Neural progenitor cell (in vitro differentiated cells): ENCODE measurements at regions not wholly inside any gene's neighbourhood (a gene's known extent, or its start where the extent isn't known, plus 50 kb on each side); places are given as distances from the start of the nearest gene placed in this dataset.

Source experiments
- DNase-seq: peaks from one replicate; pipeline ENCODE4 v3.0.0-alpha.2; 2016; ENCODE audit warnings: low spot score
- H2AFZ ChIP-seq: fragments of 200-600 bp; sonication (generic); replicated peaks from 2 replicates; pipeline ENCODE4 v1.6.1; 2016; ENCODE audit warnings: antibody characterized with exemption
- H3F3A ChIP-seq: fragments of 200-600 bp; sonication (generic); 2 replicates; pipeline ENCODE4 v1.6.1; 2016; ENCODE audit warnings: antibody characterized with exemption, low read depth
- H3K27ac ChIP-seq: fragments of 200-600 bp; sonication (generic); 2 replicates; pipeline ENCODE4 v1.5.1; 2016; ENCODE audit warnings: mild to moderate bottlenecking
- H3K27me3 ChIP-seq: fragments of 200-600 bp; sonication (generic); 2 replicates; pipeline ENCODE4 v1.6.1; 2016; ENCODE audit warnings: mild to moderate bottlenecking, moderate library complexity
- H3K36me3 ChIP-seq: fragments of 200-600 bp; sonication (generic); 2 replicates; pipeline ENCODE4 v1.5.1; 2016
- H3K4me1 ChIP-seq: fragments of 200-600 bp; sonication (generic); 2 replicates; pipeline ENCODE4 v1.6.1; 2016; ENCODE audit warnings: mixed run types
- H3K4me2 ChIP-seq: fragments of 200-600 bp; sonication (generic); 2 replicates; pipeline ENCODE4 v1.6.1; 2016
- H3K4me3 ChIP-seq: fragments of 200-600 bp; sonication (generic); 2 replicates; pipeline ENCODE4 v1.5.1; 2016
- H3K79me2 ChIP-seq: fragments of 200-600 bp; sonication (generic); 2 replicates; pipeline ENCODE4 v1.6.1; 2016; ENCODE audit warnings: low read depth
- H3K9ac ChIP-seq: fragments of 200-600 bp; sonication (generic); 2 replicates; pipeline ENCODE4 v1.6.1; 2016
- H3K9me3 ChIP-seq: fragments of 200-600 bp; sonication (generic); 2 replicates; pipeline ENCODE4 v1.5.1; 2016; ENCODE audit warnings: low read depth
- H4K20me1 ChIP-seq: fragments of 200-600 bp; sonication (generic); 2 replicates; pipeline ENCODE4 v1.6.1; 2016; ENCODE audit warnings: low read depth
- H3K27ac Mint-ChIP-seq: 3 replicates; pipeline ENCODE4 v1.8.0; 2021; ENCODE audit warnings: mixed read lengths
- H3K27me3 Mint-ChIP-seq: 2 replicates; pipeline ENCODE4 v1.8.0; 2022; ENCODE audit warnings: low read depth, mild to moderate bottlenecking, inconsistent platforms, moderate library complexity, mixed read lengths; ENCODE audit not compliant: insufficient read depth
- H3K36me3 Mint-ChIP-seq: 3 replicates; pipeline ENCODE4 v1.8.0; 2021; ENCODE audit warnings: mixed read lengths
- H3K4me1 Mint-ChIP-seq: 3 replicates; pipeline ENCODE4 v1.8.0; 2021; ENCODE audit warnings: mixed read lengths
- H3K4me3 Mint-ChIP-seq: 3 replicates; pipeline ENCODE4 v1.8.0; 2021; ENCODE audit warnings: mild to moderate bottlenecking, moderate library complexity, mixed read lengths
- H3K9me3 Mint-ChIP-seq: 3 replicates; pipeline ENCODE4 v1.8.0; 2020; ENCODE audit warnings: mixed read lengths
- EZH2 ChIP-seq: fragments of 200-600 bp; sonication (generic); IDR thresholded peaks from 2 replicates; pipeline ENCODE4 v1.6.1; 2017; ENCODE audit warnings: antibody characterized with exemption, mild to moderate bottlenecking, moderate library complexity
- EZH2phosphoT487 ChIP-seq: fragments of 200-600 bp; sonication (generic); IDR thresholded peaks from 2 replicates; pipeline ENCODE4 v1.6.1; 2017; ENCODE audit warnings: antibody characterized with exemption
- TF ChIP-seq, protein P1 (sequence below): fragments of 200-600 bp; sonication (generic); IDR thresholded peaks from 2 replicates; pipeline ENCODE4 v1.5.1; 2017; ENCODE audit warnings: antibody characterized with exemption, mild to moderate bottlenecking

- Histone ChIP-seq H3K36me3 (no peaks in the 10 kb centered on the region), H3K9ac (no peak overlapping the region), H4K20me1 (no peaks in the 10 kb centered on the region), H3K79me2 (no peaks in the 10 kb centered on the region), H3K4me1 (no peaks in the 10 kb centered on the region), H2AFZ (no peak overlapping the region), H3F3A (no peaks in the 10 kb centered on the region), H3K27ac (no peak overlapping the region), H3K4me3 (no peak overlapping the region), H3K9me3 (no peaks in the 10 kb centered on the region), H3K27me3 (no peaks in the 10 kb centered on the region), H3K4me2 (no peak overlapping the region)
- H3K4me3 Mint-ChIP-seq = no peak overlapping the region
- TF ChIP-seq EZH2phosphoT487 (no peak), EZH2 (no peak)
- TF ChIP-seq, protein P1, sequence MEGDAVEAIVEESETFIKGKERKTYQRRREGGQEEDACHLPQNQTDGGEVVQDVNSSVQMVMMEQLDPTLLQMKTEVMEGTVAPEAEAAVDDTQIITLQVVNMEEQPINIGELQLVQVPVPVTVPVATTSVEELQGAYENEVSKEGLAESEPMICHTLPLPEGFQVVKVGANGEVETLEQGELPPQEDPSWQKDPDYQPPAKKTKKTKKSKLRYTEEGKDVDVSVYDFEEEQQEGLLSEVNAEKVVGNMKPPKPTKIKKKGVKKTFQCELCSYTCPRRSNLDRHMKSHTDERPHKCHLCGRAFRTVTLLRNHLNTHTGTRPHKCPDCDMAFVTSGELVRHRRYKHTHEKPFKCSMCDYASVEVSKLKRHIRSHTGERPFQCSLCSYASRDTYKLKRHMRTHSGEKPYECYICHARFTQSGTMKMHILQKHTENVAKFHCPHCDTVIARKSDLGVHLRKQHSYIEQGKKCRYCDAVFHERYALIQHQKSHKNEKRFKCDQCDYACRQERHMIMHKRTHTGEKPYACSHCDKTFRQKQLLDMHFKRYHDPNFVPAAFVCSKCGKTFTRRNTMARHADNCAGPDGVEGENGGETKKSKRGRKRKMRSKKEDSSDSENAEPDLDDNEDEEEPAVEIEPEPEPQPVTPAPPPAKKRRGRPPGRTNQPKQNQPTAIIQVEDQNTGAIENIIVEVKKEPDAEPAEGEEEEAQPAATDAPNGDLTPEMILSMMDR = no peak
- no peak overlapping the region for H3K27ac Mint-ChIP-seq
- H3K4me1 Mint-ChIP-seq = no peaks in the 10 kb centered on the region
- peaks cover 4% of the 10 kb centered on the region for H3K9me3 Mint-ChIP-seq
- no peak for DNase-seq
- H3K27me3 Mint-ChIP-seq = peaks cover 8% of the 10 kb centered on the region
- H3K36me3 Mint-ChIP-seq = no peaks in the 10 kb centered on the region
Observed at GRCh38 chr17:34091975-34092374, 163.1 kb upstream of the CCL2 start.

GRCh38 chr17:34095106-34095505, 160.0 kb upstream of the CCL2 start:
- no peak overlapping the region for H3K4me2 ChIP-seq
- Mint-ChIP-seq H3K4me1 (peaks cover 4% of the 10 kb centered on the region), H3K27ac (no peak overlapping the region), H3K36me3 (no peaks in the 10 kb centered on the region), H3K9me3 (no peaks in the 10 kb centered on the region), H3K27me3 (peaks cover 5% of the 10 kb centered on the region), H3K4me3 (no peak overlapping the region)
- no peaks in the 10 kb centered on the region for H3K27me3 ChIP-seq
- H3F3A ChIP-seq = no peaks in the 10 kb centered on the region
- no peaks in the 10 kb centered on the region for H4K20me1 ChIP-seq
- no peaks in the 10 kb centered on the region for H3K36me3 ChIP-seq
- no peaks in the 10 kb centered on the region for H3K9me3 ChIP-seq
- no peaks in the 10 kb centered on the region for H3K4me1 ChIP-seq
- no peak overlapping the region for H2AFZ ChIP-seq
- no peaks in the 10 kb centered on the region for H3K79me2 ChIP-seq
- no peak overlapping the region for H3K9ac ChIP-seq
- DNase-seq = no peak
- TF ChIP-seq, protein P1 = no peak
- TF ChIP-seq EZH2phosphoT487 (no peak), EZH2 (no peak)
- no peak overlapping the region for H3K4me3 ChIP-seq
- no peak overlapping the region for H3K27ac ChIP-seq

GRCh38 chr17:34098699-34099098, 156.4 kb upstream of the CCL2 start:
- Histone ChIP-seq H3K36me3 (no peaks in the 10 kb centered on the region), H3K79me2 (no peaks in the 10 kb centered on the region)

More at GRCh38 chr17:34098699-34099098, 156.4 kb upstream of the CCL2 start:
- no peak overlapping the region for H3K27ac ChIP-seq
- no peak overlapping the region for H3K4me3 ChIP-seq
- Mint-ChIP-seq H3K9me3 (no peaks in the 10 kb centered on the region), H3K27ac (no peak overlapping the region), H3K36me3 (no peaks in the 10 kb centered on the region), H3K4me1 (peaks cover 4% of the 10 kb centered on the region), H3K4me3 (no peak overlapping the region), H3K27me3 (peaks cover 7% of the 10 kb centered on the region)
- no peak for DNase-seq
- TF ChIP-seq, protein P1 = no peak
- TF ChIP-seq EZH2 = no peak
- TF ChIP-seq EZH2phosphoT487 = no peak
- no peaks in the 10 kb centered on the region for H3F3A ChIP-seq
- H3K9me3 ChIP-seq = no peaks in the 10 kb centered on the region
- no peaks in the 10 kb centered on the region for H3K27me3 ChIP-seq
- no peak overlapping the region for H3K4me2 ChIP-seq
- no peak overlapping the region for H2AFZ ChIP-seq
- H3K4me1 ChIP-seq = no peaks in the 10 kb centered on the region
- no peaks in the 10 kb centered on the region for H4K20me1 ChIP-seq
- no peak overlapping the region for H3K9ac ChIP-seq
